GM12878 (cell line): ENCODE measurements at regions not wholly inside any gene's neighbourhood (a gene's known extent, or its start where the extent isn't known, plus 50 kb on each side); places are given as distances from the start of the nearest gene placed in this dataset.

ENCODE experiments used
- ATF7 ChIP-seq: fragments of 450-650 bp; IDR thresholded peaks from 2 replicates; pipeline ENCODE4 v1.6.1; 2016; ENCODE audit warnings: low read depth, mild to moderate bottlenecking
- CREM ChIP-seq: IDR thresholded peaks from 2 replicates; pipeline ENCODE4 v1.6.1; 2014; ENCODE audit warnings: antibody characterized with exemption, low read depth
- CTCF ChIP-seq, 3 experiments: IDR thresholded peaks in 2 of 3; conservative IDR thresholded peaks in 1 of 3; 2 replicates each; pipeline ENCODE4 v1.5.1; 2011; ENCODE audit warnings: low read depth in 3 of 3, low read length in 3 of 3, mild to moderate bottlenecking in 3 of 3, control low read depth in 2 of 3, moderate library complexity in 2 of 3, inconsistent platforms in 1 of 3, mixed read lengths in 1 of 3; ENCODE audit not compliant: control insufficient read depth in 2 of 3, insufficient read depth in 1 of 3; ENCODE audit errors: extremely low read depth in 1 of 3
- EP300 ChIP-seq, 2 experiments: fragments of 150-350 bp in 1 of 2; IDR thresholded peaks; 2 replicates each; pipeline ENCODE4 v1.6.1; 2011 to 2012; ENCODE audit warnings: low read depth in 2 of 2, low read length in 2 of 2, borderline replicate concordance in 1 of 2, improper control_type of control experiment in 1 of 2, inconsistent platforms in 1 of 2; ENCODE audit not compliant: control insufficient read depth in 1 of 2
- FOS ChIP-seq: IDR thresholded peaks from 3 replicates; pipeline ENCODE4 v1.6.1; 2011; ENCODE audit warnings: borderline replicate concordance; ENCODE audit not compliant: insufficient read length; ENCODE audit errors: extremely low read depth
- JUNB ChIP-seq: IDR thresholded peaks from 2 replicates; pipeline ENCODE4 v1.6.1; 2016; ENCODE audit warnings: antibody characterized with exemption, mild to moderate bottlenecking
- MAX ChIP-seq: IDR thresholded peaks from 2 replicates; pipeline ENCODE4 v1.6.1; 2012; ENCODE audit warnings: low read depth, low read length, improper control_type of control experiment
- POLR2A ChIP-seq: IDR thresholded peaks from 2 replicates; pipeline ENCODE4 v1.6.1; 2011; ENCODE audit warnings: low read depth, mild to moderate bottlenecking, low read length
- RELA ChIP-seq: fragments of 450-650 bp; IDR thresholded peaks from 2 replicates; pipeline ENCODE4 v1.8.0; 2014; ENCODE audit warnings: borderline replicate concordance; ENCODE audit not compliant: partially characterized antibody
- TCF3 ChIP-seq: IDR thresholded peaks from 2 replicates; pipeline ENCODE4 v1.6.1; 2012; ENCODE audit warnings: low read depth, mild to moderate bottlenecking, low read length, borderline replicate concordance; ENCODE audit not compliant: insufficient read depth
- TCF7 ChIP-seq: IDR thresholded peaks from 2 replicates; pipeline ENCODE4 v1.6.1; 2014; ENCODE audit warnings: antibody characterized with exemption, borderline replicate concordance
- ZBTB33 ChIP-seq: fragments of 450-650 bp; IDR thresholded peaks from 2 replicates; pipeline ENCODE4 v1.6.1; 2017; ENCODE audit warnings: mild to moderate bottlenecking
- ZNF274 ChIP-seq: IDR thresholded peaks from one replicate; pipeline ENCODE4 v1.8.0; 2011; ENCODE audit not compliant: insufficient read length, insufficient read depth

GRCh38 chr2:106970471-106971261, 84.7 kb upstream of the ST6GAL2 start:
- TF ChIP-seq TCF3 (no peak), CTCF (IDR thresholded peaks at IDR 0.05 in 2 of 3, conservative IDR thresholded peaks at IDR 0.05 in 1 of 3; ENCODE audit: control insufficient read depth in 2 of 3, extremely low read depth in 1 of 3, insufficient read depth in 1 of 3, low read depth in 3 of 3, low read length in 3 of 3) (no peak), RELA (no peak), MAX (no peak), EP300 (IDR thresholded peaks at IDR 0.05; ENCODE audit: borderline replicate concordance in 1 of 2, control insufficient read depth in 1 of 2, low read depth in 2 of 2, low read length in 2 of 2) (no peak), FOS (no peak), ATF7 (no peak), TCF7 (no peak), ZNF274 (no peak), JUNB (no peak), ZBTB33 (no peak), POLR2A (no peak), CREM (no peak)
